GM21447 (cell line): ENCODE measurements at regions not wholly inside any gene's neighbourhood (a gene's known extent, or its start where the extent isn't known, plus 50 kb on each side); places are given as distances from the start of the nearest gene placed in this dataset.

ENCODE experiments used
- ATAC-seq: cut with Tn5 transposase; IDR thresholded peaks from one replicate; pipeline ENCODE4 v1.9.1; 2021; ENCODE audit not compliant: unreplicated experiment

- no peak for ATAC-seq
Observed at GRCh38 chr12:25906651-25907340, 51.7 kb upstream of the RASSF8 start.
